Psoas muscle (tissue), 7 donors: ENCODE measurements at regions not wholly inside any gene's neighbourhood (a gene's known extent, or its start where the extent isn't known, plus 50 kb on each side); places are given as distances from the start of the nearest gene placed in this dataset.

Experiments used
- ATAC-seq, 4 donors: fragments of 200-7000 bp; cut with Tn5 transposase; one replicate each; pipeline ENCODE4 v1.9.1; 2020; ENCODE audit warnings: moderate library complexity in 3 of 4, mild to moderate bottlenecking in 2 of 4
- DNase-seq, 2 donors: peaks; one replicate each; pipeline ENCODE4 v3.0.0-alpha.2; 2020
- H3K27ac ChIP-seq: fragments of 200-600 bp; one replicate; pipeline ENCODE4 v1.8.0; 2022
- H3K27me3 ChIP-seq, 3 donors: fragments of 200-600 bp in 1 of 3; one replicate each; pipeline versions ENCODE4 v1.6.1 to v1.8.0; 2013 to 2022; ENCODE audit warnings: low read length in 2 of 3, mild to moderate bottlenecking in 2 of 3, moderate library complexity in 1 of 3; ENCODE audit not compliant: insufficient read depth in 3 of 3
- H3K36me3 ChIP-seq, 2 donors: fragments of 200-600 bp in 1 of 2; one replicate each; pipeline versions ENCODE4 v1.6.1 to v1.8.0; 2013 to 2022; ENCODE audit warnings: low read depth in 1 of 2, mild to moderate bottlenecking in 1 of 2, moderate library complexity in 1 of 2; ENCODE audit not compliant: insufficient read depth in 1 of 2
- H3K4me1 ChIP-seq: fragments of 200-600 bp; one replicate; pipeline ENCODE4 v1.8.0; 2022
- H3K4me3 ChIP-seq: fragments of 200-600 bp; one replicate; pipeline ENCODE4 v1.8.0; 2022; ENCODE audit warnings: mild to moderate bottlenecking
- H3K9me3 ChIP-seq: fragments of 200-600 bp; one replicate; pipeline ENCODE4 v1.8.0; 2022
- WGBS, 3 donors: extraction: QIAGEN DNeasy Blood & Tissue Kit; methylation state at CpG; one replicate each; pipeline versions ENCODE4 v1.1.6 to v1.1.7; 2013; 5-methylcytosine and 5-hydroxymethylcytosine counted together
- intact Hi-C, 2 donors: fragments of 100-400 bp; cut with DNase I; formaldehyde crosslinking; loops; one replicate each; pipeline versions ENCODE4 v1.11.0 to v1.14.2; 2022
- TF ChIP-seq, protein P1 (sequence below): fragments of 200-600 bp; IDR thresholded peaks from one replicate; pipeline ENCODE4 v1.8.0; 2022; ENCODE audit warnings: antibody characterized with exemption
- donor health status: healthy with polysubstance abuse.
- donor health status: DM: no; HTN: no; CAD: no; lungs with moderate emphysema.
- donor health status: Bipolar disorder and iron deficiency.
- donor health status: healthy.
- donor health status: DM: yes; HTN: yes; CAD: no.
- donor health status: DM: no; HTN: no; CAD: no.
- donor health status: DM: yes; HTN: yes; CAD: no.

GRCh38 chr10:29142516-29143314 lies 146.2 kb upstream of the LYZL1 start:
- ATAC-seq, result no peak
- TF ChIP-seq, protein P1, sequence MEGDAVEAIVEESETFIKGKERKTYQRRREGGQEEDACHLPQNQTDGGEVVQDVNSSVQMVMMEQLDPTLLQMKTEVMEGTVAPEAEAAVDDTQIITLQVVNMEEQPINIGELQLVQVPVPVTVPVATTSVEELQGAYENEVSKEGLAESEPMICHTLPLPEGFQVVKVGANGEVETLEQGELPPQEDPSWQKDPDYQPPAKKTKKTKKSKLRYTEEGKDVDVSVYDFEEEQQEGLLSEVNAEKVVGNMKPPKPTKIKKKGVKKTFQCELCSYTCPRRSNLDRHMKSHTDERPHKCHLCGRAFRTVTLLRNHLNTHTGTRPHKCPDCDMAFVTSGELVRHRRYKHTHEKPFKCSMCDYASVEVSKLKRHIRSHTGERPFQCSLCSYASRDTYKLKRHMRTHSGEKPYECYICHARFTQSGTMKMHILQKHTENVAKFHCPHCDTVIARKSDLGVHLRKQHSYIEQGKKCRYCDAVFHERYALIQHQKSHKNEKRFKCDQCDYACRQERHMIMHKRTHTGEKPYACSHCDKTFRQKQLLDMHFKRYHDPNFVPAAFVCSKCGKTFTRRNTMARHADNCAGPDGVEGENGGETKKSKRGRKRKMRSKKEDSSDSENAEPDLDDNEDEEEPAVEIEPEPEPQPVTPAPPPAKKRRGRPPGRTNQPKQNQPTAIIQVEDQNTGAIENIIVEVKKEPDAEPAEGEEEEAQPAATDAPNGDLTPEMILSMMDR, result no peak

GRCh38 chr10:29144126-29144525 lies 144.7 kb upstream of the LYZL1 start:
- WGBS, 3 donors, result 71 to 84% (median 76%) methylated on average over 2 of the region's 2 CpGs
- no peaks in the 10 kb centered on the region for H3K27me3 ChIP-seq
- no peak for DNase-seq
- H3K27ac ChIP-seq, result no peak overlapping the region
- no peaks in the 10 kb centered on the region for H3K4me1 ChIP-seq
- no peak for ATAC-seq
- TF ChIP-seq, protein P1, result no peak
- no peaks in the 10 kb centered on the region for H3K36me3 ChIP-seq
- H3K9me3 ChIP-seq, result no peaks in the 10 kb centered on the region
- no peak overlapping the region for H3K4me3 ChIP-seq
- intact Hi-C loops, result no loop called here

More at GRCh38 chr10:29142516-29143314, 146.2 kb upstream of the LYZL1 start:
- H3K27me3 ChIP-seq, result no peaks in the 10 kb centered on the region
- intact Hi-C loops, result no loop called here
- no peak for DNase-seq
- no peak overlapping the region for H3K4me3 ChIP-seq
- H3K9me3 ChIP-seq, result no peaks in the 10 kb centered on the region
- no peaks in the 10 kb centered on the region for H3K4me1 ChIP-seq
- WGBS, 3 donors, result 77 to 82% (median 79%) methylated on average over 29 of the region's 29 CpGs
- no peak overlapping the region for H3K27ac ChIP-seq
- H3K36me3 ChIP-seq, result no peaks in the 10 kb centered on the region

DNA sequence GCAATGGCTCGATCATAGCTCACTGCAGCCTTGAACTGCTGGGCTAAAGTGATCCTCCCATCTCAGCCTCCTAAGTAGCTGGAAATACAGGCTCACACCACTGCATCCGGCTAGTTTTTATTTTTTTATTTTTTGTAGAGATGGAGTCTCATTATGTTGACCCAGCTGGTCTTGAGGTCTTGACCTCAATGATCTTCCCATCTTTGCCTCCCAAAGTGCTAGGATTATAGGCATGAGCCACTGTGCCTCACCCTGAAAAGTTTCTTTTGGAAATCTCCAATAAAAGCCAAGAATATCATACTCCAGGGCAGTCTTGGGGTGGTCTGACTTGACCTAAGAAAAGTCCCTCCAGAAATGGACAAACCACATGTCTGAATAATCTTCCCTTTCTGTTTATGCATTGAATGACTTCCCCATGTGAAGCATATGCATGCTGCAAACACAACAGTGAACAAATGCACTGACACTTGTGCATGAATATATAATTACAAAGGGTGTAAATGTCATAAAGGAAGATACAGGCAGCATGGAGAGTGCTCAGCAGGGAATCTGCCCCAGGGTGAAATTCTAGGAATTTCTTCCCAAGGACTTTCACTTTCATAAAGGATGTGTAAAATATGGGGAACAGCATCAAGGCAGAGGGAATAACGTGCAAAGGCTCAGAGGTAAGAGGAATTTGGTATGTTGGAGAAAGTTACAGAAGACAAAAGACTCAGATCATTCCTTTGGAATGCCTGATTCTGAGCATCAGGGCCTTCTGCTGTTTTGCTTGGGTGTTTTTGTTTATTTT lies 142.4 kb upstream of the LYZL1 start:
- H3K27me3 ChIP-seq, result no peaks in the 10 kb centered on the region
- TF ChIP-seq, protein P1, result no peak
- peaks cover 7% of the 10 kb centered on the region for H3K4me1 ChIP-seq
- 78 to 87% (median 81%) methylated on average over 3 of the region's 3 CpGs for WGBS, 3 donors
- intact Hi-C loops, result no loop called here
- ATAC-seq, result no peak
- no peaks in the 10 kb centered on the region for H3K36me3 ChIP-seq
- no peak overlapping the region for H3K4me3 ChIP-seq
- no peaks in the 10 kb centered on the region for H3K9me3 ChIP-seq
- no peak for DNase-seq
- no peak overlapping the region for H3K27ac ChIP-seq

DNA sequence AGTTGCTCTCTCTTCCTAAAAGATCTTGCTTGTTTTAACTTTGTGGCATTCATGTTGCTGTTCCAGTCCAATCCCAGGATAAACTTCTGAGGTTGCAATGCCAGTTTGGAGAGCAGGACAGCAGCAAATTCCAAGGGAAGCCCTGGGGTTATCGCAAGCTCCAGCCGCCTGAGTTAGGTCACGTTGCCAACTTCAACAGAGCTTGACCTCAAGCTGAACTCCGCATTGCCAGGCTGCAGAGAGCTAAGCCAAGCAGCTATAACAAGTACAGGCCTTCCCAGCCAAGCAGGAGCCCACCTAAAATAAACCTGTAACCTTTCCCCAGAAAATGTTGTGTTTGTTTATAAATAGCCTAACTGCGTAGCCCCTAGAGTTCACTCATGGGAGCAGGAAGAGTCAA lies 138.9 kb upstream of the LYZL1 start:
- ATAC-seq, result peak; percentile 33 to 73 (median 52)
- Histone ChIP-seq H3K4me1 (peaks cover 7% of the 10 kb centered on the region), H3K9me3 (no peaks in the 10 kb centered on the region), H3K27me3 (no peaks in the 10 kb centered on the region), H3K36me3 (no peaks in the 10 kb centered on the region), H3K27ac (no peak overlapping the region), H3K4me3 (no peak overlapping the region)
- WGBS, 3 donors, result 21 to 30% (median 26%) methylated on average over 5 of the region's 5 CpGs
- DNase-seq, result no peak
- intact Hi-C loops, result no loop called here
- TF ChIP-seq, protein P1, result no peak
